Stimulated activated naive CD8-positive, alpha-beta T cell treated with anti-CD3 and anti-CD28 coated beads, Interleukin-15, Interleukin-2, amounts not matched to agents 100 U/mL and 50 U/mL, for 24 hours (primary cell): ENCODE measurements at regions not wholly inside any gene's neighbourhood (a gene's known extent, or its start where the extent isn't known, plus 50 kb on each side); places are given as distances from the start of the nearest gene placed in this dataset.
A peak's percentile ranks its signal among the peaks of the same experiment; 100 is the strongest.
"Not testable (repeated sequence)": the region's sequence is repeated elsewhere in the genome, so short reads cannot be mapped to it uniquely, and the experiment has no call there.

Experiments used
- ATAC-seq: fragments of 150-1000 bp; cut with Tn5 transposase; one replicate; pipeline ENCODE4 v1.10.0; 2021
- DNase-seq: peaks from one replicate; pipeline ENCODE4 v3.0.0; 2021

GRCh38 chr1:87398641-87399040, 70.0 kb downstream of the LMO4 start:
- no peak for DNase-seq
- no peak for ATAC-seq

GRCh38 chr1:87399264-87399663, 70.6 kb downstream of the LMO4 start:
- DNase-seq (no peak), ATAC-seq (no peak)

GRCh38 chr1:87399701-87400100, 71.0 kb downstream of the LMO4 start:
- ATAC-seq (no peak), DNase-seq (no peak)

- DNase-seq: no peak
- ATAC-seq: no peak
These were observed 72.1 kb downstream of the LMO4 start for GRCh38 chr1:87400813-87401212.

GRCh38 chr1:87402241-87403002, 73.7 kb downstream of the LMO4 start:
- DNase-seq: no peak
- ATAC-seq: no peak

GRCh38 chr1:87403061-87403820, 74.6 kb downstream of the LMO4 start:
- ATAC-seq (no peak), DNase-seq (no peak)

- ATAC-seq (peak; percentile 93), DNase-seq (no peak)
These were observed 75.6 kb downstream of the LMO4 start for GRCh38 chr1:87404296-87404695.

- ATAC-seq: no peak
- no peak for DNase-seq
These were observed 80.1 kb downstream of the LMO4 start for GRCh38 chr1:87408665-87409248.

GRCh38 chr1:87410776-87411480, 82.2 kb downstream of the LMO4 start:
- DNase-seq (no peak), ATAC-seq (no peak)

GRCh38 chr1:87413846-87414245, 85.2 kb downstream of the LMO4 start:
- not testable (repeated sequence) for ATAC-seq, DNase-seq

- ATAC-seq: no peak
- no peak for DNase-seq
These were observed 89.4 kb downstream of the LMO4 start for GRCh38 chr1:87418048-87418447.

GRCh38 chr1:87421809-87422208, 93.1 kb downstream of the LMO4 start:
- DNase-seq: no peak
- ATAC-seq: no peak

GRCh38 chr1:87424541-87424940, 95.9 kb downstream of the LMO4 start:
- no peak for ATAC-seq
- no peak for DNase-seq

GRCh38 chr1:87426463-87427249, 98.0 kb downstream of the LMO4 start:
- DNase-seq: no peak
- no peak for ATAC-seq

- ATAC-seq (no peak), DNase-seq (no peak)
These were observed 99.7 kb downstream of the LMO4 start for GRCh38 chr1:87428367-87428766.

- no peak for ATAC-seq
These were observed 100.2 kb downstream of the LMO4 start for GRCh38 chr1:87428883-87429282.

GRCh38 chr1:87432685-87433084, 104.0 kb downstream of the LMO4 start:
- ATAC-seq: no peak

More at GRCh38 chr1:87428883-87429282, 100.2 kb downstream of the LMO4 start:
- no peak for DNase-seq

GRCh38 chr1:87433101-87433500, 104.4 kb downstream of the LMO4 start:
- DNase-seq, ATAC-seq: not testable (repeated sequence)

More at GRCh38 chr1:87432685-87433084, 104.0 kb downstream of the LMO4 start:
- no peak for DNase-seq

- DNase-seq: no peak
These were observed 106.8 kb downstream of the LMO4 start for GRCh38 chr1:87435484-87435883.

GRCh38 chr1:87436115-87436514, 107.4 kb downstream of the LMO4 start:
- not testable (repeated sequence) for ATAC-seq

More at GRCh38 chr1:87435484-87435883, 106.8 kb downstream of the LMO4 start:
- ATAC-seq: peak; percentile 49

GRCh38 chr1:87436534-87436933, 107.9 kb downstream of the LMO4 start:
- DNase-seq (no peak), ATAC-seq (no peak)

More at GRCh38 chr1:87436115-87436514, 107.4 kb downstream of the LMO4 start:
- not testable (repeated sequence) for DNase-seq
